GM18508 (cell line): ENCODE measurements at regions not wholly inside any gene's neighbourhood (a gene's known extent, or its start where the extent isn't known, plus 50 kb on each side); places are given as distances from the start of the nearest gene placed in this dataset.
"Not testable (repeated sequence)": the region's sequence is repeated elsewhere in the genome, so short reads cannot be mapped to it uniquely, and the experiment has no call there.

Experiments used
- ATAC-seq: cut with Tn5 transposase; IDR thresholded peaks from one replicate; pipeline ENCODE4 v1.9.1; 2021; ENCODE audit warnings: moderate number of reproducible peaks; ENCODE audit not compliant: insufficient read depth, unreplicated experiment

- ATAC-seq = no peak
Measured at GRCh38 chr9:115680231-115680630, 473.4 kb upstream of the PAPPA start.

DNA sequence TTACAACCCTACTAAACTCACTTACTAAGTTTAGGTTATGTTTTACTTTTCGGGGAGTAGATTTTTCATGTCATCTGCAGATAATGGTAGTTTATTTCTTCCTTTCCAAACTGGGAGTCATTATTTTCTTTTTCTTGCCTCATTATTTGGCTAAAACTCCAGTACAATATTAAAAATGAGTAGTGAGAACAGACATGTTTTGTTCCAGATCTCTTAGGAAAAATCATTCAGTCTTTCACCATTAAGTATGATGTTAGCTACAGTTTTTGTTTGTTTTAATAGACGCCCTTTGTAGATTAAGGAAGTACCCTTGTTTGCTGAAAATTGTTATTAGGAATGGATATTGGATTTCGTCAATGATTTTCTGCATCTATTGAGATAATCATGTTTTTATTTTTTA, 472.0 kb upstream of the PAPPA start:
- no peak for ATAC-seq

DNA sequence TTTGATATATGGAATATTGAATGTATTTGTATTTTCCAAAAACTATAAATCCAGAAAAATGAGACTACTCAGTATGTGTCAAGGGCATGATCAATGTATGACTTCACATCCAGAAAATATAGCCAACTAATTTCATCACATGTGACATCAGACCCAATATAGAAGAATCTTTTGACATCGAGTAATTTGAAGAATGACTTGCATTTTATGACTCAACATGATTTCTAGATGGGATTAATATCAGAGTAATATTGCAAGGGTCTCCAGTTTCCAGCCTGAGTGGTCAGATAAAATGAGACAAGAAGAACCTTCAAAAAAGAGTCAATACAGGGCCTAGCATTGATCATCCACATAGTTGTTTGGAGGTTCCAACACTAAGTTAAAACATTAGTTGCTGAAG, 467.5 kb upstream of the PAPPA start:
- ATAC-seq = no peak

- no peak for ATAC-seq
Measured at GRCh38 chr9:115687356-115687755, 466.2 kb upstream of the PAPPA start.

- ATAC-seq = no peak
Measured at GRCh38 chr9:115689331-115689730, 464.3 kb upstream of the PAPPA start.

GRCh38 chr9:115690786-115691496, 462.6 kb upstream of the PAPPA start:
- ATAC-seq = no peak

GRCh38 chr9:115691693-115692092, 461.9 kb upstream of the PAPPA start:
- no peak for ATAC-seq

DNA sequence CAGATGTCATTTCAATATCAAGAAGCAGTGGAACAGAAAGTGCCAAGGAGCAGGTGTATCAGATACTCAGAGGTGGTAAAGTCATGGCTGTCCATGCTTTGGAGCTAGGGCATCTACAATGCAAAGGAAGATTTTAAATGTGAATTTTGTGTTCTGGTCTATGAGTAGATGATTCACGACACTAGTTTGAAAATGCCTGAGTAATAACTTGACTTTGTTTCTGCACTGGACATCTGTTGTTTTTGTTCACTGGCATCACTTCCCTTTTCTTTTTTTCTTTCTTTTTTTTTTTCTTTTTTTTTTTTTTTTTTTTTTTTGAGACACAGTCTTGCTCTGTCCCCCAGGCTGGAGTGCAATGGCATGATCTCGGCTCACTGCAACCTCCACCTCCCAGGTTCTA, 460.7 kb upstream of the PAPPA start:
- ATAC-seq = not testable (repeated sequence)

- no peak for ATAC-seq
Measured at GRCh38 chr9:115694014-115694413, 459.6 kb upstream of the PAPPA start.

GRCh38 chr9:115694991-115695390, 458.6 kb upstream of the PAPPA start:
- ATAC-seq = no peak

DNA sequence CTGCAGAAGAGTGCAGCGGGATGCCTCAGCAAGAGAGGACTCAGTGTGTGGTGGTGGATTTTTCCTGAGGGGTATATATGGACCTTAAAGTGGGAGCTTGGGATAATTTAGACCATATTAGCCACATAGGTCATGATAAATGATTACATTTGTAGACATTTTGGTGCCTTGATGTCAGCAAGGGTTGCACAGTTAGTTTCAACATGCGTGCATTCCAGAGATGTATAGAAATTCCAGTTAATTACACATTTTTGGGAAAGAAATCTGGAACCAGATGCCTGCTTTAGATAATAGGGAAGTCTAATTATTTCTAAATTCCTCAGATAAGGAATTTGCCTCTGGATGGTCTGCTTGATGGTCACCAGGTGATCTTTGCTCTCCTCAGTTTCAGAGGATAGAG, 440.6 kb upstream of the PAPPA start:
- ATAC-seq = no peak

- no peak for ATAC-seq
Measured at GRCh38 chr9:115715666-115716065, 437.9 kb upstream of the PAPPA start.

DNA sequence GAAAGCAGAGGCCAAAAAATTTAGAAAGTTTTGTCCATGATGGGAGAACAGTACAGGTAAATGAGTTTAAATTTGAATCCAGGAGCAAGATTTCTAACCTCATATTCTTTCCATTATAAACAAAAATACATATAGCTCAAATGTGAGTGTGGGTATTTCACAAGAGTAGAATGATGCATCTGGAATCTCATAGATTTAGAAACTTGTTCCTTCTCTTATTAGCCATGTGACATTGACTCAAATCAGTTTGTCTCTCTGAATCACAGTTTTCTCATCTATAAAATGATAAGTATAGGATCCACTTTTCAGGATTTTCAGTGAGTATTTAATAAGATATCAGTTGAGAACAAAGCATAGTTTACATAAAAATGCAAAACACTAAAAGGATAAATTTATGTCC, 436.3 kb upstream of the PAPPA start:
- no peak for ATAC-seq

GRCh38 chr9:115717711-115718173, 435.8 kb upstream of the PAPPA start:
- no peak for ATAC-seq

GRCh38 chr9:115730396-115730795, 423.2 kb upstream of the PAPPA start:
- ATAC-seq = no peak

DNA sequence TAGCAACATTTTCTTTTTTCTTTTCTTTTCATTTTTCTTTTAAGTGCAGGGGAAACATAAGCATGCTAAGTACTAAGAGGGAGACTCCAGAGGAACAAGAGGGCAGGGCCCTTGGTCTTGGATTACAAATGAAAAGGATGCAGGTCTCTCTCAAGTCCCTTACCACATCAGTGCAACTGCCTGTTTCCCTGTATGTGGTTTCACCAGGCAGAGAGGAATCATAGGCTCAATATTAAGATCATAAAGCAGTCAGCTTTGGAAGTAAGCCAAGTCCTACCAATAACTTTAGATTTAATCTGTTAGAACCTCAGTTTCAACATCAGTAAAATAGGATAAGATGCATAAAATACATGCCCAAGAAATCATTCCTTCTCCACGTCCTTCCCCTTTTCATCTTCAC, 422.7 kb upstream of the PAPPA start:
- no peak for ATAC-seq

- no peak for ATAC-seq
Measured at GRCh38 chr9:115733318-115734110, 420.1 kb upstream of the PAPPA start.

GRCh38 chr9:115739096-115739875, 414.3 kb upstream of the PAPPA start:
- ATAC-seq = no peak

DNA sequence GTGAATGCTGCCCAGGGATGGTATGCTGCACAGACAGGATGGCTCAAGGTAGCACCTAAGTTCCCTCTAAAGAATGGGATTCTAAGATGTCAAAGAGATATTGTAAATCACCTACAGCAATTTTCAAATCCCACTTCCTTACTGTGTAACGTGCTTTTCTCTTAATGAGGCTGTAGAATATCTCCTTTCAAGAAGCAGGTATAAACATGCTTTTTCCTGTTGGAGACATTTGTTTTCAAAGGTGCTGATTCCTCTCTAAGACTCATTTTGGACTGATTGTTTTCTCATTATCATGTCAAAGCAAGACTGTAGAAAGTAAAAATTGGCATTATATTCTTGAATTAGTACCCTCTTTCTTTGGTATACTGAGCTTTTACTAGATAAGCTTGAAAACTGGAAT, 412.6 kb upstream of the PAPPA start:
- ATAC-seq = no peak

GRCh38 chr9:115743709-115744605, 409.6 kb upstream of the PAPPA start:
- no peak for ATAC-seq
